Left ventricle myocardium inferior (tissue), 1 donor: ENCODE measurements at regions not wholly inside any gene's neighbourhood (a gene's known extent, or its start where the extent isn't known, plus 50 kb on each side); places are given as distances from the start of the nearest gene placed in this dataset.
"Not testable (repeated sequence)": the region's sequence is repeated elsewhere in the genome, so short reads cannot be mapped to it uniquely, and the experiment has no call there.

Experiments used
- DNase-seq: peaks from one replicate; pipeline ENCODE4 v3.0.0-alpha.2; 2020
- H3K27ac ChIP-seq: fragments of 200-600 bp; replicated peaks from 2 replicates; pipeline ENCODE4 v1.8.0; 2021
- H3K27me3 ChIP-seq: fragments of 200-600 bp; 2 replicates; pipeline ENCODE4 v1.8.0; 2021; ENCODE audit warnings: low read depth
- H3K36me3 ChIP-seq: fragments of 200-600 bp; 2 replicates; pipeline ENCODE4 v1.8.0; 2021
- H3K4me1 ChIP-seq: fragments of 200-600 bp; 2 replicates; pipeline ENCODE4 v1.8.0; 2021
- H3K4me3 ChIP-seq: fragments of 200-600 bp; 2 replicates; pipeline ENCODE4 v1.8.0; 2021; ENCODE audit warnings: mild to moderate bottlenecking, moderate library complexity
- H3K9me3 ChIP-seq: fragments of 200-600 bp; replicated peaks from 2 replicates; pipeline ENCODE4 v1.8.0; 2021
- intact Hi-C: fragments of 100-400 bp; cut with micrococcal nuclease; formaldehyde crosslinking; loops from one replicate; pipeline ENCODE4 v1.11.0; 2022
- TF ChIP-seq, protein P1 (sequence below): fragments of 200-600 bp; IDR thresholded peaks from 2 replicates; pipeline ENCODE4 v1.8.0; 2021; ENCODE audit warnings: antibody characterized with exemption, mild to moderate bottlenecking, borderline replicate concordance
- donor health status: DM: no; HTN: yes; CAD: no; lungs with severe emphysema.

DNA sequence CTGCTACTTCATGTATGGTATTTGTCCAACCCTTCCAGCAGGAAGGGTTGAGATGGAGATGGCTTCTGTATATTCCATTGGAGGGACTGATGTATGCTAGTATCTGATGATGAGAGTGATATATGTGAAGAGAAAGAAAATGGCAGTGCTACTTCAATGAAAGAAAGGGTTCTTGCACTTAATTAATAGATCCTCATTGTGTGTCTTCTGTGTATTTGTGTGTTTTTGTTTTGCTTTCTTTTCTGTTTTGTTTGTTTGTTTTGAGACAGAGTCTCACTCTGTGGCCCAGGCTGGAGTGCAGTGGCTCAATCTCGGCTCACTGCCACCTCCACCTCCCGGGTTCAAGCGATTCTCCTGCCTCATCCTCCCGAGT, 61.2 kb upstream of the CRYM start:
- no peak for DNase-seq
- Histone ChIP-seq H3K27ac (no peak overlapping the region), H3K36me3 (no peaks in the 10 kb centered on the region), H3K4me1 (no peaks in the 10 kb centered on the region), H3K27me3 (no peaks in the 10 kb centered on the region), H3K9me3 (no peaks in the 10 kb centered on the region), H3K4me3 (no peak overlapping the region)
- TF ChIP-seq, protein P1, sequence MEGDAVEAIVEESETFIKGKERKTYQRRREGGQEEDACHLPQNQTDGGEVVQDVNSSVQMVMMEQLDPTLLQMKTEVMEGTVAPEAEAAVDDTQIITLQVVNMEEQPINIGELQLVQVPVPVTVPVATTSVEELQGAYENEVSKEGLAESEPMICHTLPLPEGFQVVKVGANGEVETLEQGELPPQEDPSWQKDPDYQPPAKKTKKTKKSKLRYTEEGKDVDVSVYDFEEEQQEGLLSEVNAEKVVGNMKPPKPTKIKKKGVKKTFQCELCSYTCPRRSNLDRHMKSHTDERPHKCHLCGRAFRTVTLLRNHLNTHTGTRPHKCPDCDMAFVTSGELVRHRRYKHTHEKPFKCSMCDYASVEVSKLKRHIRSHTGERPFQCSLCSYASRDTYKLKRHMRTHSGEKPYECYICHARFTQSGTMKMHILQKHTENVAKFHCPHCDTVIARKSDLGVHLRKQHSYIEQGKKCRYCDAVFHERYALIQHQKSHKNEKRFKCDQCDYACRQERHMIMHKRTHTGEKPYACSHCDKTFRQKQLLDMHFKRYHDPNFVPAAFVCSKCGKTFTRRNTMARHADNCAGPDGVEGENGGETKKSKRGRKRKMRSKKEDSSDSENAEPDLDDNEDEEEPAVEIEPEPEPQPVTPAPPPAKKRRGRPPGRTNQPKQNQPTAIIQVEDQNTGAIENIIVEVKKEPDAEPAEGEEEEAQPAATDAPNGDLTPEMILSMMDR, result no peak
- intact Hi-C loops, result no loop called here

DNA sequence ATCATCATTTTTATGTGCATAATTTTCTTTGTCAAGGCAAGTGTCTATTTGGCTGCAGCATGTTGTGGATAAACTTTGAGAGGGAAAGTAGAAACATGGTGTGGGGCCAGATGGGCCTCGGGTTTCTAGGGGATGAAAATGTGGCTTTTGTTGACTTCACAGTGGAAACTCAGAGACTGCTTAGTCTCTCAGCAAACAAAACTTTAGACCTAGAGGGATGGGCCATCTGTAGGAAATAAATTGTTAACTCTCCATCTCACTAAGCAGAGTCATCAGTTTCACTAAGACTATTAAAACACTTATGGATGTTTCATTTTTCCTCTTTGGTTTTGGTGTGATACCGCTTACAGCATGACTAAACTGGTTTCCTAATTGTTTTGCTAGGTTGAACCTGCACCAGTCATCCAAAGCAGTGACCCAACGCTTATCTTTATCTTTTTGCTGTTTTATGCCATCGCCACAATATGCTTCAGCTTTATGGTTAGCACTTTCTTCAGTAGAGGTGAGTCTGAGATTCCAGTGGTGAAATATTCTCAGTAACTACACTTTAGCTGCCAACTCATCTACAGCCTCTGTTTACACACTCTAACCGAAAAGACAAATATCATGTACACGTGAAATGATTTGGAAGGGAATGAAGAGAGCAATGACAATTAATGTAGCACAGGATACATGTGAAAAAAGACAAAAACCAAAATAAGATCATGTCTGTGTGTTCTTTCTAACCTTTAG, 60.6 kb upstream of the CRYM start:
- Histone ChIP-seq H3K9me3 (no peaks in the 10 kb centered on the region), H3K36me3 (no peaks in the 10 kb centered on the region), H3K27ac (no peak overlapping the region), H3K4me3 (no peak overlapping the region), H3K4me1 (no peaks in the 10 kb centered on the region), H3K27me3 (no peaks in the 10 kb centered on the region)
- intact Hi-C loops, result no loop called here
- TF ChIP-seq, protein P1, result no peak
- DNase-seq, result no peak

DNA sequence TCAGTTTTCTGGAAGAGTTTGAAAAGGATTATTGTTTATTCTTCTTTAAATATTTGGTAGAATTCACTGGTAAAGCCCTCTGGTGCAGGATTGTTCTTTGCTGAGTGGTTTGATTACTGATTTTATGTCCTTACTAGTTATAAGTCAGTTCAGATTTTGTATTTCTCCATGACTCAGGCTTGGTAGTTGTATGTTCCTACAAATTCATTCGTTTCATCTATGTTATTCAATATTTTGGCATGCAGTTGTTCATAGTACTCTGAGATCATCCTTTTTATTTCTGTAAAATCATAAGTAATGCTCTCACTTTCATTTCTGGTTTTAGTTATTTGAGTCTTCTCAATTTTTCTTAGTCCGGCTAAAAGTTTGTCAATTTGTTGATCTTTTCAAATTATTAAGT, 58.1 kb upstream of the CRYM start:
- intact Hi-C loops, result no loop called here
- no peaks in the 10 kb centered on the region for H3K4me1 ChIP-seq
- no peak overlapping the region for H3K4me3 ChIP-seq
- H3K27me3 ChIP-seq, result no peaks in the 10 kb centered on the region
- H3K36me3 ChIP-seq, result no peaks in the 10 kb centered on the region
- H3K27ac ChIP-seq, result no peak overlapping the region
- no peak for DNase-seq
- no peaks in the 10 kb centered on the region for H3K9me3 ChIP-seq
- TF ChIP-seq, protein P1, result no peak

DNA sequence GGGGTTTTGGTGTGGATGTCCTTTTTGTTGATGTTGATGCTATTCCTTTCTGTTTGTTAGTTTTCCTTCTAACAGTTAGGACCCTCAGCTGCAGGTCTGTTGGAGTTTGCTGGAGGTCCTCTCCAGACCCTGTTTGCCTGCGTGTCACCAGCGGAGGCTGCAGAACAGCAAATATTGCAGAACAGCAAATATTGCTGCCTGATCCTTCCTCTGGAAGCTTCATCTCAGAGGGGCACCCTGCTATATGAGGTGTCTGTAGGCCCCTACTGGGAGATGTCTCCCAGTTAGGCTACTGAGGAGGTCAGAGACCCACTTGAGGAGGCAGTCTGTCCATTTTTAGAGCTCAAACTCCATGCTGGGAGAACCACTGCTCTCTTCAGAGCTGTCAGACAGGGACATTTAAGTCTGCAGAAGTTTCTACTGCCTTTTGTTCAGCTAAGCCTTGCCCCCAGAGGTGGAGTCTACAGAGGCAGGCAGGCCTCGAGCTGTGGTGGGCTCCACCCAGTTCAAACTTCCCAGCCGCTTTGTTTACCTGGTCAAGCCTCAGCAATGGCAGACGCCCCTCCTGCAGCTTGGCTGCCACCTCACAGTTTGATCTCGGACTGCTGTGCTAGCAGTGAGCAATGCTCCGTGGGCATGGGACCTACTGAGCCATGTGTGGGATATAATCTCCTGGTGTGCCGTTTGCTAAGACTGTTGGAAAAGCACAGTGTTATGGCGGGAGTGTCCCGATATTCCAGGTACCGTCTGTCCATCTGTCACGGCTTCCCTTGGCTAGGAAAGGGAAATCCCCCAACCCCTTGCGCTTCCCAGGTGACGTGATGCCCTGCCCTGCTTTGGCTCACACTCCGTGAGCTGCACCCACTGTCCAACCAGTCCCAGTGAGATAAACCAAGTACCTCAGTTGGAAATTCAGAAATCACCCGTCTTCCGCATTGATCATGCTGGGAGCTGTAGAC, 56.4 kb upstream of the CRYM start:
- DNase-seq, H3K4me1 ChIP-seq, intact Hi-C loops, H3K27ac ChIP-seq, H3K27me3 ChIP-seq, H3K4me3 ChIP-seq, H3K9me3 ChIP-seq, H3K36me3 ChIP-seq: not testable (repeated sequence)

DNA sequence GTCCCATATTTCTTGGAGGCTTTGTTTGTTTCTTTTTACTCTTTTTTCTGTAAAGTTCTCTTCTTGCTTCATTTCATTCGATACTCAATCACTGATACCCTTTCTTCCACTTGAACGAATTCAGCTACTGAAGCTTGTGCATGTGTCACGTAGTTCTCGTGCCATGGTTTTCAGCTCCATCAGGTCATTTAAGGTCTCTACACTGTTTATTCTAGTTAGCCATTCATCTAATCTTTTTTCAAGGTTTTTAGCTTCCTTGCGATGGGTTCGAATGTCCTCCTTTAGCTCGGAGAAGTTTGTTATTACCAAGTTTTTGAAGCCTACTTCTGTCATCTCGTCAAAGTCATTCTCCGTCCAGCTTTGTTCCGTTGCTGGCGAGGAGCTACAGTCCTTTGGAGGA, 55.6 kb upstream of the CRYM start:
- H3K36me3 ChIP-seq, H3K27ac ChIP-seq, intact Hi-C loops, H3K9me3 ChIP-seq, H3K27me3 ChIP-seq, H3K4me1 ChIP-seq, H3K4me3 ChIP-seq, DNase-seq: not testable (repeated sequence)
